Neural progenitor cell (in vitro differentiated cells): ENCODE measurements at regions not wholly inside any gene's neighbourhood (a gene's known extent, or its start where the extent isn't known, plus 50 kb on each side); places are given as distances from the start of the nearest gene placed in this dataset.
"Not testable (repeated sequence)": the region's sequence is repeated elsewhere in the genome, so short reads cannot be mapped to it uniquely, and the experiment has no call there.

ENCODE experiments used
- DNase-seq: peaks from one replicate; pipeline ENCODE4 v3.0.0-alpha.2; 2016; ENCODE audit warnings: low spot score
- H2AFZ ChIP-seq: fragments of 200-600 bp; sonication (generic); replicated peaks from 2 replicates; pipeline ENCODE4 v1.6.1; 2016; ENCODE audit warnings: antibody characterized with exemption
- H3F3A ChIP-seq: fragments of 200-600 bp; sonication (generic); 2 replicates; pipeline ENCODE4 v1.6.1; 2016; ENCODE audit warnings: antibody characterized with exemption, low read depth
- H3K27ac ChIP-seq: fragments of 200-600 bp; sonication (generic); 2 replicates; pipeline ENCODE4 v1.5.1; 2016; ENCODE audit warnings: mild to moderate bottlenecking
- H3K27me3 ChIP-seq: fragments of 200-600 bp; sonication (generic); 2 replicates; pipeline ENCODE4 v1.6.1; 2016; ENCODE audit warnings: mild to moderate bottlenecking, moderate library complexity
- H3K36me3 ChIP-seq: fragments of 200-600 bp; sonication (generic); 2 replicates; pipeline ENCODE4 v1.5.1; 2016
- H3K4me1 ChIP-seq: fragments of 200-600 bp; sonication (generic); 2 replicates; pipeline ENCODE4 v1.6.1; 2016; ENCODE audit warnings: mixed run types
- H3K4me2 ChIP-seq: fragments of 200-600 bp; sonication (generic); 2 replicates; pipeline ENCODE4 v1.6.1; 2016
- H3K4me3 ChIP-seq: fragments of 200-600 bp; sonication (generic); 2 replicates; pipeline ENCODE4 v1.5.1; 2016
- H3K79me2 ChIP-seq: fragments of 200-600 bp; sonication (generic); 2 replicates; pipeline ENCODE4 v1.6.1; 2016; ENCODE audit warnings: low read depth
- H3K9ac ChIP-seq: fragments of 200-600 bp; sonication (generic); 2 replicates; pipeline ENCODE4 v1.6.1; 2016
- H3K9me3 ChIP-seq: fragments of 200-600 bp; sonication (generic); 2 replicates; pipeline ENCODE4 v1.5.1; 2016; ENCODE audit warnings: low read depth
- H4K20me1 ChIP-seq: fragments of 200-600 bp; sonication (generic); 2 replicates; pipeline ENCODE4 v1.6.1; 2016; ENCODE audit warnings: low read depth
- H3K27ac Mint-ChIP-seq: 3 replicates; pipeline ENCODE4 v1.8.0; 2021; ENCODE audit warnings: mixed read lengths
- H3K27me3 Mint-ChIP-seq: 2 replicates; pipeline ENCODE4 v1.8.0; 2022; ENCODE audit warnings: low read depth, mild to moderate bottlenecking, inconsistent platforms, moderate library complexity, mixed read lengths; ENCODE audit not compliant: insufficient read depth
- H3K36me3 Mint-ChIP-seq: 3 replicates; pipeline ENCODE4 v1.8.0; 2021; ENCODE audit warnings: mixed read lengths
- H3K4me1 Mint-ChIP-seq: 3 replicates; pipeline ENCODE4 v1.8.0; 2021; ENCODE audit warnings: mixed read lengths
- H3K4me3 Mint-ChIP-seq: 3 replicates; pipeline ENCODE4 v1.8.0; 2021; ENCODE audit warnings: mild to moderate bottlenecking, moderate library complexity, mixed read lengths
- H3K9me3 Mint-ChIP-seq: 3 replicates; pipeline ENCODE4 v1.8.0; 2020; ENCODE audit warnings: mixed read lengths
- CTCF ChIP-seq: fragments of 200-600 bp; sonication (generic); IDR thresholded peaks from 2 replicates; pipeline ENCODE4 v1.5.1; 2017; ENCODE audit warnings: antibody characterized with exemption, mild to moderate bottlenecking
- EZH2 ChIP-seq: fragments of 200-600 bp; sonication (generic); IDR thresholded peaks from 2 replicates; pipeline ENCODE4 v1.6.1; 2017; ENCODE audit warnings: antibody characterized with exemption, mild to moderate bottlenecking, moderate library complexity
- EZH2phosphoT487 ChIP-seq: fragments of 200-600 bp; sonication (generic); IDR thresholded peaks from 2 replicates; pipeline ENCODE4 v1.6.1; 2017; ENCODE audit warnings: antibody characterized with exemption

DNA sequence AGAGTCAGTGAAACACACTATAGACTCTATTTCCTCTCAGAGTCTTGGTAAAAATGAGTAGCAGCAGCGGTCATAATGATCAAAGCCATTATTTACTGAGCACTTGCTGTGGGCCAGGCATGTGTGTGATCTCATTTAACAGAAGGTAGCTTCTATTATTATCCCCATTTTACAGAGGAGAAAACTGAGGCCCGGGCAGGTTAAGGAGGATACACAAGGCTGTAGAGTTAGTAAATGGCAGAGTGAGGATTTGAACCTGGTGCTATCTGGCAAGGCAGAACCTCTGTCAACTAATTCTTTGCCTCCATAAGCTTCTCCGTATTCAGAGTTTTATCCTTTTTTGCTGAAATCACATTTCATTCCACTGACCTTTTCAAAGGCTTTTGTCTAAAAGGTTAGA is 122.2 kb upstream of the SALL4 start:
- Histone ChIP-seq H3K27ac (no peak overlapping the region), H3K4me2 (no peak overlapping the region), H3F3A (peaks cover 6% of the 10 kb centered on the region), H3K79me2 (no peaks in the 10 kb centered on the region), H3K36me3 (no peaks in the 10 kb centered on the region), H3K9ac (no peak overlapping the region), H4K20me1 (no peaks in the 10 kb centered on the region), H3K9me3 (no peaks in the 10 kb centered on the region), H3K4me3 (no peak overlapping the region), H2AFZ (no peak overlapping the region), H3K4me1 (no peaks in the 10 kb centered on the region), H3K27me3 (no peaks in the 10 kb centered on the region)
- Mint-ChIP-seq H3K9me3 (no peaks in the 10 kb centered on the region), H3K4me1 (peaks cover 10% of the 10 kb centered on the region), H3K27ac (no peak overlapping the region), H3K36me3 (no peaks in the 10 kb centered on the region), H3K4me3 (no peak overlapping the region), H3K27me3 (peaks cover 3% of the 10 kb centered on the region)
- TF ChIP-seq EZH2phosphoT487 (no peak), CTCF (no peak), EZH2 (no peak)
- DNase-seq, result no peak

- Mint-ChIP-seq H3K9me3 (no peaks in the 10 kb centered on the region), H3K27me3 (peaks cover 3% of the 10 kb centered on the region), H3K36me3 (no peaks in the 10 kb centered on the region), H3K4me1 (peaks cover 10% of the 10 kb centered on the region), H3K4me3 (no peak overlapping the region), H3K27ac (no peak overlapping the region)
- DNase-seq, result no peak
- H3K4me2 ChIP-seq, result no peak overlapping the region
- no peaks in the 10 kb centered on the region for H3K4me1 ChIP-seq
- TF ChIP-seq EZH2phosphoT487 (no peak), EZH2 (no peak), CTCF (no peak)
- H3K27me3 ChIP-seq, result no peaks in the 10 kb centered on the region
- H3F3A ChIP-seq, result peaks cover 10% of the 10 kb centered on the region
- H2AFZ ChIP-seq, result no peak overlapping the region
- no peaks in the 10 kb centered on the region for H4K20me1 ChIP-seq
- no peak overlapping the region for H3K9ac ChIP-seq
- no peaks in the 10 kb centered on the region for H3K79me2 ChIP-seq
- no peaks in the 10 kb centered on the region for H3K36me3 ChIP-seq
- no peak overlapping the region for H3K27ac ChIP-seq
- no peaks in the 10 kb centered on the region for H3K9me3 ChIP-seq
- H3K4me3 ChIP-seq, result no peak overlapping the region
Observed at GRCh38 chr20:51923633-51924032, 121.3 kb upstream of the SALL4 start.

DNA sequence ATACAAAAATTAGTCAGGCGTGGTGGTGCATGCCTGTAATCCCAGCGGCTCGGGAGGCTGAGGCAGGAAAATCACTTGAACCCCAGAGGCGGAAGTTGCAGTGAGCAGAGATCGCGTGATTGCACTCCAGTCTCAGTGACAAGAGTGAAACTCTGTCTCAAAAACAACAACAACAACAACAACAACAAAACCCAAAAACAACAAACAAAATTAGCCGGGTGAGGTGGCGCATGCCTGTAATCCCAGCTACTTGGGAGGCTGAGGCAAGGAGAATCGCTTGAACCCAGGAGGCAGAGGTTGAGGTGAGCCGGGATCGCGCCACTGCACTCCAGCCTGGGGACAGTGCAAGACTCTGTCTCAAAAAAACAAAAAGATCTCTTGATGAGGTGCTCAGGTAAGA is 120.5 kb upstream of the SALL4 start:
- not testable (repeated sequence) for H3K4me3 Mint-ChIP-seq, H3K9me3 Mint-ChIP-seq, H3K36me3 Mint-ChIP-seq, H3K27ac Mint-ChIP-seq, H3K4me3 ChIP-seq, H2AFZ ChIP-seq, H3K9me3 ChIP-seq, H4K20me1 ChIP-seq, H3K9ac ChIP-seq, DNase-seq, H3K4me1 ChIP-seq, H3K36me3 ChIP-seq, H3K27me3 Mint-ChIP-seq, H3K27me3 ChIP-seq, H3K79me2 ChIP-seq, H3K4me2 ChIP-seq, H3K27ac ChIP-seq
- H3F3A ChIP-seq, result peaks cover 10% of the 10 kb centered on the region
- peaks cover 19% of the 10 kb centered on the region for H3K4me1 Mint-ChIP-seq

GRCh38 chr20:51918561-51918960 is 116.2 kb upstream of the SALL4 start:
- no peaks in the 10 kb centered on the region for H3K36me3 ChIP-seq
- H3K36me3 Mint-ChIP-seq, result no peaks in the 10 kb centered on the region
- TF ChIP-seq EZH2 (no peak), CTCF (no peak), EZH2phosphoT487 (no peak)

More at GRCh38 chr20:51918561-51918960, 116.2 kb upstream of the SALL4 start:
- Histone ChIP-seq H3K9me3 (no peaks in the 10 kb centered on the region), H2AFZ (no peak overlapping the region), H3K4me3 (no peak overlapping the region), H3K79me2 (no peaks in the 10 kb centered on the region), H3K4me1 (peaks cover 6% of the 10 kb centered on the region), H3K4me2 (no peak overlapping the region), H3K9ac (no peak overlapping the region), H3F3A (peaks cover 7% of the 10 kb centered on the region), H3K27me3 (no peaks in the 10 kb centered on the region), H3K27ac (no peak overlapping the region), H4K20me1 (no peaks in the 10 kb centered on the region)
- peaks cover 30% of the 10 kb centered on the region for H3K4me1 Mint-ChIP-seq
- H3K27me3 Mint-ChIP-seq, result peaks cover 2% of the 10 kb centered on the region
- no peak overlapping the region for H3K4me3 Mint-ChIP-seq
- H3K27ac Mint-ChIP-seq, result no peak overlapping the region
- H3K9me3 Mint-ChIP-seq, result no peaks in the 10 kb centered on the region
- DNase-seq, result no peak
